Endodermal cell (in vitro differentiated cells): ENCODE measurements at regions not wholly inside any gene's neighbourhood (a gene's known extent, or its start where the extent isn't known, plus 50 kb on each side); places are given as distances from the start of the nearest gene placed in this dataset.

Experiments
- DNase-seq: peaks from one replicate; pipeline ENCODE4 v3.0.0-alpha.2; 2017
- H3K27ac ChIP-seq: 2 replicates; pipeline ENCODE4 v1.5.1; 2013; ENCODE audit warnings: mild to moderate bottlenecking, low read depth, low read length, moderate library complexity
- H3K27me3 ChIP-seq: 2 replicates; pipeline ENCODE4 v1.6.1; 2013; ENCODE audit warnings: mild to moderate bottlenecking, low read length, moderate library complexity; ENCODE audit not compliant: insufficient read depth, control insufficient read depth, poor library complexity, severe bottlenecking
- H3K36me3 ChIP-seq: 2 replicates; pipeline ENCODE4 v1.7.0; 2013; ENCODE audit warnings: mild to moderate bottlenecking, low read length, moderate library complexity; ENCODE audit not compliant: control insufficient read depth, insufficient read depth
- H3K4me1 ChIP-seq: one replicate; pipeline ENCODE4 v1.7.0; 2013; ENCODE audit warnings: low read length; ENCODE audit not compliant: control insufficient read depth, insufficient read depth
- H3K4me3 ChIP-seq: 2 replicates; pipeline ENCODE4 v1.5.1; 2013; ENCODE audit warnings: mild to moderate bottlenecking, low read length, moderate library complexity
- H3K9ac ChIP-seq: 2 replicates; pipeline ENCODE4 v1.6.1; 2013; ENCODE audit warnings: mild to moderate bottlenecking, low read length, moderate library complexity; ENCODE audit not compliant: poor library complexity, severe bottlenecking; ENCODE audit errors: extremely low read depth
- H3K9me3 ChIP-seq: 2 replicates; pipeline ENCODE4 v1.6.1; 2013; ENCODE audit warnings: mild to moderate bottlenecking, low read length, moderate library complexity; ENCODE audit not compliant: control insufficient read depth
- H3K27ac Mint-ChIP-seq: 2 replicates; pipeline ENCODE4 v1.8.0; 2020; ENCODE audit warnings: mixed read lengths
- H3K27me3 Mint-ChIP-seq: 2 replicates; pipeline ENCODE4 v1.8.0; 2021; ENCODE audit warnings: mild to moderate bottlenecking, mixed read lengths; ENCODE audit not compliant: insufficient read depth
- H3K36me3 Mint-ChIP-seq: 2 replicates; pipeline ENCODE4 v1.8.0; 2020; ENCODE audit warnings: low read depth, mixed read lengths
- H3K4me1 Mint-ChIP-seq: 2 replicates; pipeline ENCODE4 v1.8.0; 2020; ENCODE audit warnings: mixed read lengths
- H3K4me3 Mint-ChIP-seq: 2 replicates; pipeline ENCODE4 v1.8.0; 2020; ENCODE audit warnings: mild to moderate bottlenecking, moderate library complexity, mixed read lengths
- H3K9me3 Mint-ChIP-seq: 2 replicates; pipeline ENCODE4 v1.8.0; 2020; ENCODE audit warnings: mild to moderate bottlenecking, mixed read lengths
- CTCF ChIP-seq: fragments of 200-600 bp; sonication (generic); conservative IDR thresholded peaks from 2 replicates; pipeline ENCODE4 v1.5.0; 2021; ENCODE audit warnings: antibody characterized with exemption, mild to moderate bottlenecking
- WGBS, 2 experiments: methylation state at CpG; one replicate each; pipeline versions ENCODE4 v1.1.5 to v1.1.7; 2013; ENCODE audit warnings: missing lambda C conversion rate in 2 of 2, mixed read lengths in 1 of 2; ENCODE audit not compliant: insufficient coverage in 1 of 2, insufficient read length in 1 of 2; 5-methylcytosine and 5-hydroxymethylcytosine counted together

GRCh38 chr4:24456431-24456830 lies 127.9 kb downstream of the DHX15 start:
- Histone ChIP-seq H3K4me1 (no peaks in the 10 kb centered on the region), H3K27ac (no peak overlapping the region), H3K4me3 (no peak overlapping the region), H3K27me3 (no peaks in the 10 kb centered on the region), H3K36me3 (no peaks in the 10 kb centered on the region), H3K9me3 (no peaks in the 10 kb centered on the region), H3K9ac (no peak overlapping the region)
- Mint-ChIP-seq H3K9me3 (no peaks in the 10 kb centered on the region), H3K4me1 (no peaks in the 10 kb centered on the region), H3K27ac (no peak overlapping the region), H3K4me3 (no peak overlapping the region), H3K36me3 (no peaks in the 10 kb centered on the region), H3K27me3 (peaks cover 5% of the 10 kb centered on the region)
- DNase-seq = no peak
- WGBS, 2 experiments = 94 to 100% methylated on average over 2 of the region's 2 CpGs
- TF ChIP-seq CTCF = no peak

- H3K9ac ChIP-seq = no peak overlapping the region
- no peaks in the 10 kb centered on the region for H3K27me3 ChIP-seq
- no peaks in the 10 kb centered on the region for H3K36me3 ChIP-seq
- H3K4me1 ChIP-seq = no peaks in the 10 kb centered on the region
- H3K9me3 ChIP-seq = no peaks in the 10 kb centered on the region
- H3K4me3 ChIP-seq = no peak overlapping the region
- H3K9me3 Mint-ChIP-seq = peaks cover 1% of the 10 kb centered on the region
- no peaks in the 10 kb centered on the region for H3K4me1 Mint-ChIP-seq
- H3K36me3 Mint-ChIP-seq = no peaks in the 10 kb centered on the region
- WGBS, 2 experiments = 70 to 82% methylated on average over 2 of the region's 2 CpGs
- DNase-seq = no peak
- TF ChIP-seq CTCF = no peak
- H3K4me3 Mint-ChIP-seq = no peak overlapping the region
- H3K27me3 Mint-ChIP-seq = peaks cover 2% of the 10 kb centered on the region
- no peak overlapping the region for H3K27ac ChIP-seq
- H3K27ac Mint-ChIP-seq = no peak overlapping the region
These were observed 130.4 kb downstream of the DHX15 start for GRCh38 chr4:24453951-24454350.

GRCh38 chr4:24451870-24452269 lies 132.5 kb downstream of the DHX15 start:
- 87 to 100% methylated on average over 1 to 2 of the region's 2 CpGs for WGBS, 2 experiments
- no peaks in the 10 kb centered on the region for H3K4me1 ChIP-seq
- TF ChIP-seq CTCF = no peak
- no peak overlapping the region for H3K9ac ChIP-seq
- no peak for DNase-seq
- H3K36me3 ChIP-seq = no peaks in the 10 kb centered on the region
- Mint-ChIP-seq H3K36me3 (no peaks in the 10 kb centered on the region), H3K9me3 (peaks cover 2% of the 10 kb centered on the region), H3K4me1 (no peaks in the 10 kb centered on the region), H3K27ac (no peak overlapping the region), H3K4me3 (no peak overlapping the region), H3K27me3 (no peaks in the 10 kb centered on the region)
- no peak overlapping the region for H3K4me3 ChIP-seq
- H3K27ac ChIP-seq = no peak overlapping the region
- H3K9me3 ChIP-seq = no peaks in the 10 kb centered on the region
- H3K27me3 ChIP-seq = no peaks in the 10 kb centered on the region
